PFSK-1 (cell line): ENCODE measurements at regions not wholly inside any gene's neighbourhood (a gene's known extent, or its start where the extent isn't known, plus 50 kb on each side); places are given as distances from the start of the nearest gene placed in this dataset.

Experiments
- FOXP2 ChIP-seq: optimal IDR thresholded peaks from 2 replicates; pipeline ENCODE3; 2011; ENCODE audit warnings: borderline replicate concordance, control low read depth, inconsistent platforms; ENCODE audit not compliant: insufficient read depth; ENCODE audit errors: extremely low read length, extremely low read depth
- POLR2AphosphoS5 ChIP-seq: IDR thresholded peaks from 2 replicates; pipeline ENCODE4 v1.6.1; 2012; ENCODE audit warnings: low read depth, mild to moderate bottlenecking, control low read depth, low read length, moderate library complexity
- REST ChIP-seq, 2 experiments: IDR thresholded peaks; 2 replicates each; pipeline versions ENCODE4 v1.6.1 to v1.8.0; 2011 to 2012; ENCODE audit warnings: low read depth in 2 of 2, low read length in 2 of 2, control low read depth in 1 of 2, inconsistent platforms in 1 of 2, mild to moderate bottlenecking in 1 of 2, moderate library complexity in 1 of 2; ENCODE audit not compliant: insufficient read depth in 1 of 2
- SIN3A ChIP-seq: IDR thresholded peaks from 2 replicates; pipeline ENCODE4 v1.6.1; 2012; ENCODE audit warnings: mild to moderate bottlenecking, low read length, moderate library complexity, borderline replicate concordance; ENCODE audit not compliant: insufficient read depth
- TAF1 ChIP-seq: IDR thresholded peaks from 2 replicates; pipeline ENCODE4 v1.6.1; 2012; ENCODE audit warnings: low read length, control low read depth, borderline replicate concordance; ENCODE audit not compliant: insufficient read depth

- no peak for TF ChIP-seq SIN3A
- TF ChIP-seq TAF1: no peak
- no peak for TF ChIP-seq POLR2AphosphoS5
- no peak for TF ChIP-seq REST (IDR thresholded peaks at IDR 0.05; ENCODE audit: insufficient read depth in 1 of 2, low read depth in 2 of 2, low read length in 2 of 2)
- TF ChIP-seq FOXP2: no peak
Observed at GRCh38 chr2:64731746-64732145, 78.0 kb upstream of the SERTAD2 start.
